H9 (cell line): ENCODE measurements at regions not wholly inside any gene's neighbourhood (a gene's known extent, or its start where the extent isn't known, plus 50 kb on each side); places are given as distances from the start of the nearest gene placed in this dataset.

Experiments
- DNase-seq: peaks from one replicate; pipeline ENCODE4 v3.0.0-alpha.2; 2017
- H2AFZ ChIP-seq: one replicate; pipeline ENCODE4 v1.6.1; 2013; ENCODE audit warnings: mild to moderate bottlenecking, low read length, control low read depth, moderate library complexity
- H2AK5ac ChIP-seq: 2 replicates; pipeline ENCODE4 v1.6.1; 2013; ENCODE audit warnings: low read length, control low read depth, mixed read lengths; ENCODE audit not compliant: insufficient read length
- H2BK120ac ChIP-seq: one replicate; pipeline ENCODE4 v1.6.1; 2013; ENCODE audit warnings: low read depth, mild to moderate bottlenecking, low read length, control low read depth, inconsistent platforms; ENCODE audit not compliant: poor library complexity, severe bottlenecking
- H2BK12ac ChIP-seq: 2 replicates; pipeline ENCODE4 v1.6.1; 2013; ENCODE audit warnings: low read length, control low read depth, mixed read lengths, low read depth; ENCODE audit not compliant: insufficient read length
- H2BK15ac ChIP-seq: 2 replicates; pipeline ENCODE4 v1.6.1; 2013; ENCODE audit warnings: low read depth, low read length, control low read depth
- H2BK20ac ChIP-seq: one replicate; pipeline ENCODE4 v1.6.1; 2013; ENCODE audit warnings: low read depth, mild to moderate bottlenecking, low read length, control low read depth, inconsistent platforms; ENCODE audit not compliant: poor library complexity, severe bottlenecking
- H2BK5ac ChIP-seq: 2 replicates; pipeline ENCODE4 v1.6.1; 2013; ENCODE audit warnings: low read length, control low read depth, mixed read lengths; ENCODE audit not compliant: insufficient read length
- H3K14ac ChIP-seq: 2 replicates; pipeline ENCODE4 v1.6.1; 2013; ENCODE audit warnings: low read length, control low read depth; ENCODE audit not compliant: insufficient read depth
- H3K18ac ChIP-seq: 2 replicates; pipeline ENCODE4 v1.6.1; 2013; ENCODE audit warnings: low read depth, mild to moderate bottlenecking, mixed read lengths, low read length, control low read depth; ENCODE audit not compliant: insufficient read length
- H3K23ac ChIP-seq: 2 replicates; pipeline ENCODE4 v1.6.1; 2013; ENCODE audit warnings: low read length, control low read depth, mixed read lengths, low read depth; ENCODE audit not compliant: insufficient read length
- H3K23me2 ChIP-seq: 2 replicates; pipeline ENCODE4 v1.6.1; 2013; ENCODE audit warnings: low read depth, mild to moderate bottlenecking, mixed read lengths, low read length, control low read depth; ENCODE audit not compliant: insufficient read length, poor library complexity, severe bottlenecking
- H3K27ac ChIP-seq: 2 replicates; pipeline ENCODE4 v1.5.1; 2013; ENCODE audit warnings: low read length, control low read depth, mixed read lengths, low read depth; ENCODE audit not compliant: insufficient read length
- H3K27me3 ChIP-seq: 2 replicates; pipeline ENCODE4 v1.6.1; 2013; ENCODE audit warnings: low read length, control low read depth, inconsistent platforms; ENCODE audit not compliant: insufficient read depth
- H3K4ac ChIP-seq: 2 replicates; pipeline ENCODE4 v1.6.1; 2013; ENCODE audit warnings: low read depth, mild to moderate bottlenecking, control low read depth, inconsistent platforms, low read length, moderate library complexity
- H3K4me1 ChIP-seq: 2 replicates; pipeline ENCODE4 v1.6.1; 2013; ENCODE audit warnings: low read length, control low read depth, inconsistent platforms; ENCODE audit not compliant: insufficient read depth
- H3K4me2 ChIP-seq: 2 replicates; pipeline ENCODE4 v1.6.1; 2013; ENCODE audit warnings: low read length, control low read depth, mixed read lengths; ENCODE audit not compliant: insufficient read length, insufficient read depth
- H3K56ac ChIP-seq: 2 replicates; pipeline ENCODE4 v1.6.1; 2013; ENCODE audit warnings: low read depth, mild to moderate bottlenecking, mixed read lengths, low read length, control low read depth; ENCODE audit not compliant: insufficient read length
- H3K79me1 ChIP-seq: 2 replicates; pipeline ENCODE4 v1.6.1; 2013; ENCODE audit warnings: low read depth, mild to moderate bottlenecking, moderate library complexity, low read length, control low read depth, inconsistent platforms; ENCODE audit not compliant: insufficient read depth, poor library complexity, severe bottlenecking
- H3K79me2 ChIP-seq: 2 replicates; pipeline ENCODE4 v1.6.1; 2013; ENCODE audit warnings: low read length, control low read depth, inconsistent platforms; ENCODE audit not compliant: insufficient read depth
- H3K9ac ChIP-seq: 2 replicates; pipeline ENCODE4 v1.6.1; 2013; ENCODE audit warnings: low read length, control low read depth, mixed read lengths; ENCODE audit not compliant: insufficient read length; ENCODE audit errors: extremely low read depth
- H3K9me3 ChIP-seq: one replicate; pipeline ENCODE4 v1.6.1; 2013; ENCODE audit warnings: low read depth, low read length, inconsistent platforms; ENCODE audit not compliant: control insufficient read depth
- H3T11ph ChIP-seq: one replicate; pipeline ENCODE4 v1.6.1; 2013; ENCODE audit warnings: mild to moderate bottlenecking, low read length, control low read depth, inconsistent platforms
- H4K20me1 ChIP-seq: one replicate; pipeline ENCODE4 v1.6.1; 2013; ENCODE audit not compliant: control insufficient read depth, insufficient read length, insufficient read depth
- H4K5ac ChIP-seq: 2 replicates; pipeline ENCODE4 v1.6.1; 2013; ENCODE audit warnings: low read depth, mild to moderate bottlenecking, mixed read lengths, low read length, control low read depth; ENCODE audit not compliant: insufficient read length
- H4K8ac ChIP-seq: replicated peaks from 2 replicates; pipeline ENCODE4 v1.6.1; 2013; ENCODE audit warnings: low read length, control low read depth, mixed read lengths, low read depth; ENCODE audit not compliant: insufficient read length
- H4K91ac ChIP-seq: 2 replicates; pipeline ENCODE4 v1.6.1; 2013; ENCODE audit warnings: low read depth, mild to moderate bottlenecking, moderate library complexity, mixed read lengths, low read length, control low read depth; ENCODE audit not compliant: insufficient read length
- H3K27ac Mint-ChIP-seq, 3 experiments: 2 replicates in 2 of 3; 3 replicates in 1 of 3; pipeline ENCODE4 v1.8.0; 2020 to 2021; ENCODE audit warnings: mixed read lengths in 3 of 3, mild to moderate bottlenecking in 1 of 3, moderate library complexity in 1 of 3
- H3K27me3 Mint-ChIP-seq: 2 replicates; pipeline ENCODE4 v1.8.0; 2021; ENCODE audit warnings: low read depth, mild to moderate bottlenecking, moderate library complexity, mixed read lengths
- H3K36me3 Mint-ChIP-seq, 3 experiments: 2 replicates in 2 of 3; 3 replicates in 1 of 3; pipeline ENCODE4 v1.8.0; 2020 to 2021; ENCODE audit warnings: low read depth in 3 of 3, mixed read lengths in 3 of 3; ENCODE audit not compliant: insufficient read depth in 1 of 3
- H3K4me1 Mint-ChIP-seq, 2 experiments: 2 replicates each; pipeline ENCODE4 v1.8.0; 2020; ENCODE audit warnings: mixed read lengths in 2 of 2
- H3K4me3 Mint-ChIP-seq, 2 experiments: 2 replicates in 1 of 2; 3 replicates in 1 of 2; pipeline ENCODE4 v1.8.0; 2020 to 2021; ENCODE audit warnings: mild to moderate bottlenecking in 2 of 2, mixed read lengths in 2 of 2, moderate library complexity in 1 of 2
- H3K9me3 Mint-ChIP-seq, 2 experiments: 2 replicates in 1 of 2; 3 replicates in 1 of 2; pipeline ENCODE4 v1.8.0; 2020; ENCODE audit warnings: mild to moderate bottlenecking in 2 of 2, mixed read lengths in 2 of 2, moderate library complexity in 1 of 2
- CTCF ChIP-seq: fragments of 200-600 bp; sonication (generic); conservative IDR thresholded peaks from 3 replicates; pipeline ENCODE4 v1.8.0; 2021; ENCODE audit warnings: antibody characterized with exemption, mild to moderate bottlenecking
- WGBS: extraction: QIAGEN DNeasy Blood & Tissue Kit; methylation state at CpG from one replicate; pipeline ENCODE4 v1.1.7; 2013; ENCODE audit warnings: missing lambda C conversion rate, low lambda C conversion rate, mixed read lengths; ENCODE audit not compliant: insufficient read length; ENCODE audit errors: extremely low coverage; 5-methylcytosine and 5-hydroxymethylcytosine counted together

GRCh38 chr22:49237279-49237678 is 590.4 kb downstream of the BRD1 start:
- Mint-ChIP-seq H3K27ac (no peak overlapping the region), H3K27me3 (peaks cover 9% of the 10 kb centered on the region; the same call in 1 of the 2 replicates), H3K4me1 (peaks cover 12 to 15% of the 10 kb centered on the region in 2 experiments), H3K36me3 (no peaks in the 10 kb centered on the region), H3K9me3 (no peaks in the 10 kb centered on the region), H3K4me3 (no peak overlapping the region)
- H3K27ac ChIP-seq, result no peak overlapping the region
- no peak overlapping the region for H3K4me2 ChIP-seq
- no CpG with 5 or more reads among the region's 3 CpGs for WGBS
- no peak overlapping the region for H2BK15ac ChIP-seq
- H4K5ac ChIP-seq, result no peak overlapping the region
- H2AK5ac ChIP-seq, result no peak overlapping the region
- H3K18ac ChIP-seq, result no peak overlapping the region
- no peak overlapping the region for H2BK5ac ChIP-seq
- H3K27me3 ChIP-seq, result no peaks in the 10 kb centered on the region
- H3K14ac ChIP-seq, result no peak overlapping the region
- H3K56ac ChIP-seq, result no peak overlapping the region
- no peak overlapping the region for H3K23ac ChIP-seq
- DNase-seq, result peak; percentile 0
- H3K9ac ChIP-seq, result no peak overlapping the region
- H4K20me1 ChIP-seq, result no peaks in the 10 kb centered on the region
- H2AFZ ChIP-seq, result no peak overlapping the region
- H3T11ph ChIP-seq, result no peak overlapping the region
- no peaks in the 10 kb centered on the region for H3K79me2 ChIP-seq
- H3K9me3 ChIP-seq, result no peaks in the 10 kb centered on the region
- no peaks in the 10 kb centered on the region for H3K79me1 ChIP-seq
- H2BK20ac ChIP-seq, result no peak overlapping the region
- no peak overlapping the region for H3K4ac ChIP-seq
- H3K4me1 ChIP-seq, result no peaks in the 10 kb centered on the region
- H3K23me2 ChIP-seq, result no peaks in the 10 kb centered on the region
- H2BK120ac ChIP-seq, result no peak overlapping the region
- TF ChIP-seq CTCF, result no peak
- H2BK12ac ChIP-seq, result no peak overlapping the region
- no peak overlapping the region for H4K91ac ChIP-seq
- H4K8ac ChIP-seq, result no peak overlapping the region
